ENCODE measurements at regions not wholly inside any gene's neighbourhood (a gene's known extent, or its start where the extent isn't known, plus 50 kb on each side); places are given as distances from the start of the nearest gene placed in this dataset.

GRCh38 chr9:12065050-12065449, 628.1 kb upstream of the TYRP1 start:
- H3K4me1 ChIP-seq (replicated peaks; ENCODE audit: insufficient read depth): no peaks in the 10 kb centered on the region
- H3K27me3 ChIP-seq (ENCODE audit: insufficient read depth, low read depth): no peaks in the 10 kb centered on the region
- no peak overlapping the region for H2AFZ ChIP-seq
- no peak for TF ChIP-seq CTCF (conservative IDR thresholded peaks at IDR 0.05)
- no peak for TF ChIP-seq EZH2 (IDR thresholded peaks at IDR 0.05; ENCODE audit: low read depth)
- no peak overlapping the region for H3K4me3 ChIP-seq
- DNase-seq: no peak
- no peaks in the 10 kb centered on the region for H3K36me3 ChIP-seq (ENCODE audit: low read depth)
- H3K79me2 ChIP-seq (ENCODE audit: low read depth): no peaks in the 10 kb centered on the region
- H3K9me2 ChIP-seq (ENCODE audit: insufficient read depth): no peaks in the 10 kb centered on the region
- H3F3A ChIP-seq (ENCODE audit: insufficient read depth, low read depth): no peaks in the 10 kb centered on the region
- ChIA-PET CTCF (no interaction called here), POLR2A (ENCODE audit: unreplicated experiment) (no interaction called here)
- H3K4me2 ChIP-seq: no peak overlapping the region
- H4K20me1 ChIP-seq (ENCODE audit: insufficient read depth): no peaks in the 10 kb centered on the region
- intact Hi-C loops (cut with micrococcal nuclease; ENCODE audit: unreplicated experiment): no loop called here
- BruUV-seq (replicated peaks): no TSS peak
- H3K9me3 ChIP-seq (ENCODE audit: insufficient read depth, low read depth): no peaks in the 10 kb centered on the region
- H3K27ac ChIP-seq: no peak overlapping the region

GRCh38 chr9:12065686-12066085, 627.5 kb upstream of the TYRP1 start:
- Histone ChIP-seq H3K27ac (no peak overlapping the region), H3K36me3 (ENCODE audit: low read depth) (no peaks in the 10 kb centered on the region), H2AFZ (no peak overlapping the region), H3K27me3 (ENCODE audit: insufficient read depth, low read depth) (no peaks in the 10 kb centered on the region), H3K9me2 (ENCODE audit: insufficient read depth) (no peaks in the 10 kb centered on the region), H3K9me3 (ENCODE audit: insufficient read depth, low read depth) (no peaks in the 10 kb centered on the region), H3K4me2 (no peak overlapping the region), H4K20me1 (ENCODE audit: insufficient read depth) (no peaks in the 10 kb centered on the region), H3K4me1 (replicated peaks; ENCODE audit: insufficient read depth) (no peaks in the 10 kb centered on the region), H3K79me2 (ENCODE audit: low read depth) (no peaks in the 10 kb centered on the region), H3K4me3 (no peak overlapping the region), H3F3A (ENCODE audit: insufficient read depth, low read depth) (no peaks in the 10 kb centered on the region)
- POLR2A ChIA-PET (ENCODE audit: unreplicated experiment): no interaction called here
- no TSS peak for BruUV-seq (replicated peaks)
- intact Hi-C loops (cut with micrococcal nuclease; ENCODE audit: unreplicated experiment): no loop called here
- CTCF ChIA-PET: no interaction called here
- no peak for TF ChIP-seq EZH2 (IDR thresholded peaks at IDR 0.05; ENCODE audit: low read depth)
- no peak for TF ChIP-seq CTCF (conservative IDR thresholded peaks at IDR 0.05)
- DNase-seq: no peak

- POLR2A ChIA-PET (ENCODE audit: unreplicated experiment): no interaction called here
- no peaks in the 10 kb centered on the region for H3K9me2 ChIP-seq (ENCODE audit: insufficient read depth)
- no peaks in the 10 kb centered on the region for H3K79me2 ChIP-seq (ENCODE audit: low read depth)
- DNase-seq: no peak
- H3K36me3 ChIP-seq (ENCODE audit: low read depth): no peaks in the 10 kb centered on the region
- no peak overlapping the region for H2AFZ ChIP-seq
- no peaks in the 10 kb centered on the region for H3K4me1 ChIP-seq (replicated peaks; ENCODE audit: insufficient read depth)
- no peaks in the 10 kb centered on the region for H3K9me3 ChIP-seq (ENCODE audit: insufficient read depth, low read depth)
- no peak overlapping the region for H3K4me2 ChIP-seq
- TF ChIP-seq EZH2 (IDR thresholded peaks at IDR 0.05; ENCODE audit: low read depth): no peak
- no peak for TF ChIP-seq CTCF (conservative IDR thresholded peaks at IDR 0.05)
- no peaks in the 10 kb centered on the region for H4K20me1 ChIP-seq (ENCODE audit: insufficient read depth)
- CTCF ChIA-PET: no interaction called here
- intact Hi-C loops (cut with micrococcal nuclease; ENCODE audit: unreplicated experiment): no loop called here
- H3K4me3 ChIP-seq: no peak overlapping the region
- no TSS peak for BruUV-seq (replicated peaks)
- no peak overlapping the region for H3K27ac ChIP-seq
- H3F3A ChIP-seq (ENCODE audit: insufficient read depth, low read depth): no peaks in the 10 kb centered on the region
- H3K27me3 ChIP-seq (ENCODE audit: insufficient read depth, low read depth): no peaks in the 10 kb centered on the region
Observed at GRCh38 chr9:12066455-12067035, 626.6 kb upstream of the TYRP1 start.

All from PC-9 (cell line).